ENCODE measurements at regions not wholly inside any gene's neighbourhood (a gene's known extent, or its start where the extent isn't known, plus 50 kb on each side); places are given as distances from the start of the nearest gene placed in this dataset.

- Histone ChIP-seq H2AFZ (ENCODE audit: control insufficient read depth, low read depth, low read length) (no peak overlapping the region), H3K9ac (ENCODE audit: control insufficient read depth, insufficient read depth, low read length) (no peak overlapping the region), H3K27me3 (replicated peaks in 1 of 2; ENCODE audit: control insufficient read depth in 2 of 2, insufficient read depth in 2 of 2, low read length in 1 of 2) (no peaks in the 10 kb centered on the region; a peak in 1 of 4 replicates), H3K4me2 (ENCODE audit: control insufficient read depth, insufficient read depth) (no peak overlapping the region), H3K79me2 (ENCODE audit: control insufficient read depth, insufficient read depth, low read length) (no peaks in the 10 kb centered on the region), H3K4me1 (ENCODE audit: control insufficient read depth, insufficient read depth, low read length) (no peaks in the 10 kb centered on the region), H3K36me3 (ENCODE audit: control insufficient read depth in 2 of 2, insufficient read depth in 2 of 2, low read length in 1 of 2) (no peaks in the 10 kb centered on the region), H3K4me3 (no peak overlapping the region), H3K27ac (ENCODE audit: control insufficient read depth, insufficient read depth) (no peak overlapping the region), H3K9me3 (replicated peaks; ENCODE audit: control insufficient read depth, insufficient read depth, low read length) (no peaks in the 10 kb centered on the region), H4K20me1 (ENCODE audit: control insufficient read depth, insufficient read depth) (no peaks in the 10 kb centered on the region)
- no peak for FAIRE-seq
- TF ChIP-seq FOS (IDR thresholded peaks at IDR 0.05; ENCODE audit: borderline replicate concordance, extremely low read depth, insufficient read length) (no peak), YBX1 (IDR thresholded peaks at IDR 0.05) (no peak), NRF1 (conservative IDR thresholded peaks at IDR 0.05; ENCODE audit: low read depth, low read length) (no peak), RELB (IDR thresholded peaks at IDR 0.05; ENCODE audit: low read depth) (no peak), SMARCA5 (IDR thresholded peaks at IDR 0.05) (no peak), ZSCAN29 (IDR thresholded peaks at IDR 0.05) (no peak), CTCF (IDR thresholded peaks at IDR 0.05 in 2 of 3, conservative IDR thresholded peaks at IDR 0.05 in 1 of 3; ENCODE audit: control insufficient read depth in 2 of 3, extremely low read depth in 1 of 3, insufficient read depth in 1 of 3, low read depth in 3 of 3, low read length in 3 of 3) (no peak), IKZF2 (IDR thresholded peaks at IDR 0.05) (no peak), ZNF687 (IDR thresholded peaks at IDR 0.05) (no peak)
- intact Hi-C loops (cut with micrococcal nuclease; ENCODE audit: unreplicated experiment) (no loop called here), in situ Hi-C loops (cut with MboI) (loop anchor here (5.0 to 10.0 kb wide), 2 partner anchors 1244 to 1756 kb away; no protein-coding TSS in a partner anchor)
- ChIA-PET CTCF (interaction anchor here (1.2 kb wide), 1 partner anchor 8 kb away, joined by 4 read pairs; no protein-coding TSS in a partner anchor), POLR2A (no interaction called here), SMC1A (ENCODE audit: uncharacterized antibody, unreplicated experiment) (interaction anchor here (1.7 kb wide), 1 partner anchor 9 kb away, joined by 3 read pairs; no protein-coding TSS in a partner anchor), RAD21 (ENCODE audit: unreplicated experiment) (no interaction called here)
- DNase-seq (ENCODE audit: low read depth, low spot score), result no peak
- ATAC-seq, result no peak
- BruUV-seq (replicated peaks), result no TSS peak
- WGBS (ENCODE audit: insufficient coverage, insufficient replicate concordance, low lambda C conversion rate, missing lambda C conversion rate), result 0% methylated on average over 1 of the region's 1 CpG
Measured at GRCh38 chr18:45378308-45378707, 237.0 kb upstream of the SLC14A2 start.

Measured in GM12878 (cell line).